HEK293 (cell line): ENCODE measurements at regions not wholly inside any gene's neighbourhood (a gene's known extent, or its start where the extent isn't known, plus 50 kb on each side); places are given as distances from the start of the nearest gene placed in this dataset.
A peak's percentile ranks its signal among the peaks of the same experiment; 100 is the strongest.

Source experiments
- CTCF ChIA-PET: fragments of 350-600 bp; formaldehyde crosslinking; extraction: SDS; loops from one replicate; lab custom pipeline; 2021; ENCODE audit warnings: antibody characterized with exemption; lab: Yijun Ruan, JAX
- POLR2A ChIA-PET: fragments of 300-600 bp; formaldehyde crosslinking; extraction: SDS; loops from one replicate; lab custom pipeline; 2020; ENCODE audit warnings: antibody characterized with exemption, inconsistent platforms; lab: Yijun Ruan, JAX
- H3K27ac ChIP-seq: fragments of 200-500 bp; sonication (Bioruptor generic); 2 replicates; pipeline ENCODE4 v1.5.1; 2014; ENCODE audit warnings: low read depth, low read length, control low read depth, inconsistent platforms; ENCODE audit errors: extremely low read depth
- H3K36me3 ChIP-seq, 2 experiments: fragments of 200-500 bp in 1 of 2; sonication (Bioruptor generic) in 1 of 2; 1 replicate in 1 of 2; 2 replicates in 1 of 2; pipeline ENCODE4 v1.5.1; 2014 to 2017; ENCODE audit warnings: inconsistent platforms in 2 of 2, low read length in 2 of 2; ENCODE audit not compliant: control insufficient read depth in 2 of 2, insufficient read depth in 1 of 2
- H3K4me1 ChIP-seq: fragments of 200-500 bp; sonication (Bioruptor generic); 2 replicates; pipeline ENCODE4 v1.5.1; 2014; ENCODE audit warnings: mild to moderate bottlenecking, low read length, inconsistent platforms; ENCODE audit not compliant: control insufficient read depth, insufficient read depth
- H3K4me3 ChIP-seq: 2 replicates; pipeline ENCODE4 v1.5.1; 2011; ENCODE audit warnings: low read depth, mild to moderate bottlenecking, control low read depth, low read length, moderate library complexity
- H3K9me3 ChIP-seq: fragments of 200-500 bp; sonication (Bioruptor generic); 2 replicates; pipeline ENCODE4 v1.5.1; 2014; ENCODE audit warnings: low read depth, low read length, inconsistent platforms; ENCODE audit not compliant: control insufficient read depth, insufficient read depth
- GLIS1 ChIP-seq: fragments of 450-650 bp; formaldehyde crosslinking; IDR thresholded peaks from 2 replicates; pipeline ENCODE4 v1.5.1; 2016; ENCODE audit warnings: missing biosample characterization, missing genetic modification characterization
- MEIS1 ChIP-seq: sonication (generic); formaldehyde crosslinking; IDR thresholded peaks from 2 replicates; pipeline ENCODE4 v1.8.1; 2022; ENCODE audit warnings: missing genetic modification reagents, mild to moderate bottlenecking, borderline replicate concordance
- MZF1 ChIP-seq: fragments of 450-650 bp; formaldehyde crosslinking; IDR thresholded peaks from 2 replicates; pipeline ENCODE4 v1.5.1; 2017; ENCODE audit warnings: missing biosample characterization, missing genetic modification characterization, borderline replicate concordance
- SP3 ChIP-seq: fragments of 450-650 bp; formaldehyde crosslinking; IDR thresholded peaks from 2 replicates; pipeline ENCODE4 v1.5.1; 2016; ENCODE audit warnings: missing biosample characterization, missing genetic modification characterization
- ZIC2 ChIP-seq: fragments of 450-650 bp; formaldehyde crosslinking; IDR thresholded peaks from 2 replicates; pipeline ENCODE4 v1.5.1; 2016; ENCODE audit warnings: missing biosample characterization, missing genetic modification characterization
- ZNF132 ChIP-seq: fragments of 450-650 bp; formaldehyde crosslinking; IDR thresholded peaks from 2 replicates; pipeline ENCODE4 v1.5.1; 2017; ENCODE audit warnings: missing biosample characterization, missing genetic modification characterization, borderline replicate concordance
- ZNF169 ChIP-seq: fragments of 450-650 bp; formaldehyde crosslinking; IDR thresholded peaks from 2 replicates; pipeline ENCODE4 v1.5.1; 2016; ENCODE audit warnings: missing biosample characterization, missing genetic modification characterization
- ZNF248 ChIP-seq: fragments of 450-650 bp; formaldehyde crosslinking; IDR thresholded peaks from 2 replicates; pipeline ENCODE4 v1.5.1; 2017; ENCODE audit warnings: missing biosample characterization, missing genetic modification characterization
- ZNF391 ChIP-seq: fragments of 450-650 bp; formaldehyde crosslinking; IDR thresholded peaks from 2 replicates; pipeline ENCODE4 v1.5.1; 2016; ENCODE audit warnings: low read depth, missing biosample characterization, missing genetic modification characterization, borderline replicate concordance
- ZNF561 ChIP-seq: fragments of 450-650 bp; IDR thresholded peaks from 2 replicates; pipeline ENCODE4 v1.5.1; 2018; ENCODE audit warnings: missing biosample characterization, missing genetic modification characterization, borderline replicate concordance
- ZNF571 ChIP-seq: fragments of 450-650 bp; formaldehyde crosslinking; IDR thresholded peaks from 2 replicates; pipeline ENCODE4 v1.5.0; 2017; ENCODE audit warnings: missing biosample characterization, missing genetic modification characterization
- ZNF777 ChIP-seq: fragments of 450-650 bp; formaldehyde crosslinking; IDR thresholded peaks from 2 replicates; pipeline ENCODE4 v1.5.1; 2017; ENCODE audit warnings: missing biosample characterization, missing genetic modification characterization, borderline replicate concordance
- ZSCAN23 ChIP-seq: fragments of 450-650 bp; formaldehyde crosslinking; IDR thresholded peaks from 2 replicates; pipeline ENCODE4 v1.5.1; 2016; ENCODE audit warnings: missing biosample characterization, missing genetic modification characterization
- ZSCAN30 ChIP-seq: fragments of 450-650 bp; IDR thresholded peaks from 2 replicates; pipeline ENCODE4 v1.5.1; 2018; ENCODE audit warnings: missing biosample characterization, mild to moderate bottlenecking, missing genetic modification characterization, moderate library complexity
- TF ChIP-seq, protein P1 (sequence below): fragments of 450-650 bp; formaldehyde crosslinking; IDR thresholded peaks from 2 replicates; pipeline ENCODE4 v1.5.1; 2016; ENCODE audit warnings: missing biosample characterization, missing genetic modification characterization, low read depth
- TF ChIP-seq, protein P2 (sequence below): fragments of 450-650 bp; formaldehyde crosslinking; optimal IDR thresholded peaks from 2 replicates; pipeline ENCODE3; 2016; ENCODE audit warnings: missing biosample characterization, mild to moderate bottlenecking, missing genetic modification characterization
- TF ChIP-seq, protein P3 (sequence below): fragments of 450-650 bp; formaldehyde crosslinking; IDR thresholded peaks from 2 replicates; pipeline ENCODE4 v1.5.1; 2016; ENCODE audit warnings: missing biosample characterization, missing genetic modification characterization
- TF ChIP-seq, protein P4 (sequence below): fragments of 450-650 bp; formaldehyde crosslinking; IDR thresholded peaks from 2 replicates; pipeline ENCODE4 v1.5.1; 2016; ENCODE audit warnings: missing biosample characterization, missing genetic modification characterization

DNA sequence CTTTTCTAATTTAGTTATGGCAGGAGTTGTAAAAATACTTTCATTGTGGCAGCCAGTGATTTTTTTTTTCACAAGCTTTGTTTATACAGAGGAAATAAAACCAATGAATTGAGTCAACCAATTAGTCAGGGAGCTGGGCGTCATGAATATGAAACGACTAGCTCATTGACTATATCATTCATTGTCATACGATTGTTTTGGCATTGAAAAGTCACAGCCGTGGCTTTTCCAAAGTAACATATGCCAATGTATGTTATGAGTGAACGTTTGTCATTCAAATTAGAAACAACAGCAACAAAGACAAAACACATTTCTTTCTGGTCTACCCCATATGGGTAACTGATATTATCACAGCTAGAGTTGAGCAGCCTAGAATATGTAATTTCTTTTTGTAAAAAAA lies 810.6 kb downstream of the EPHA7 start:
- Histone ChIP-seq H3K4me3 (no peak overlapping the region), H3K9me3 (no peaks in the 10 kb centered on the region), H3K4me1 (no peaks in the 10 kb centered on the region), H3K36me3 (no peaks in the 10 kb centered on the region), H3K27ac (no peak overlapping the region)
- CTCF ChIA-PET, result interaction anchor here (0.5 to 0.6 kb wide), 2 partner anchors 12 to 1285 kb away, joined by 4 to 5 read pairs; no protein-coding TSS in a partner anchor
- POLR2A ChIA-PET, result no interaction called here
- no peak for TF ChIP-seq ZNF571 (tag by site-specific recombination)
- TF ChIP-seq, protein P1, sequence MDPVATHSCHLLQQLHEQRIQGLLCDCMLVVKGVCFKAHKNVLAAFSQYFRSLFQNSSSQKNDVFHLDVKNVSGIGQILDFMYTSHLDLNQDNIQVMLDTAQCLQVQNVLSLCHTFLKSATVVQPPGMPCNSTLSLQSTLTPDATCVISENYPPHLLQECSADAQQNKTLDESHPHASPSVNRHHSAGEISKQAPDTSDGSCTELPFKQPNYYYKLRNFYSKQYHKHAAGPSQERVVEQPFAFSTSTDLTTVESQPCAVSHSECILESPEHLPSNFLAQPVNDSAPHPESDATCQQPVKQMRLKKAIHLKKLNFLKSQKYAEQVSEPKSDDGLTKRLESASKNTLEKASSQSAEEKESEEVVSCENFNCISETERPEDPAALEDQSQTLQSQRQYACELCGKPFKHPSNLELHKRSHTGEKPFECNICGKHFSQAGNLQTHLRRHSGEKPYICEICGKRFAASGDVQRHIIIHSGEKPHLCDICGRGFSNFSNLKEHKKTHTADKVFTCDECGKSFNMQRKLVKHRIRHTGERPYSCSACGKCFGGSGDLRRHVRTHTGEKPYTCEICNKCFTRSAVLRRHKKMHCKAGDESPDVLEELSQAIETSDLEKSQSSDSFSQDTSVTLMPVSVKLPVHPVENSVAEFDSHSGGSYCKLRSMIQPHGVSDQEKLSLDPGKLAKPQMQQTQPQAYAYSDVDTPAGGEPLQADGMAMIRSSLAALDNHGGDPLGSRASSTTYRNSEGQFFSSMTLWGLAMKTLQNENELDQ, result no peak
- no peak for TF ChIP-seq ZNF777 (tag by site-specific recombination)
- no peak for TF ChIP-seq MEIS1 (CRISPR knock-in tag)
- TF ChIP-seq MZF1 (tag by site-specific recombination), result no peak
- TF ChIP-seq, protein P2, sequence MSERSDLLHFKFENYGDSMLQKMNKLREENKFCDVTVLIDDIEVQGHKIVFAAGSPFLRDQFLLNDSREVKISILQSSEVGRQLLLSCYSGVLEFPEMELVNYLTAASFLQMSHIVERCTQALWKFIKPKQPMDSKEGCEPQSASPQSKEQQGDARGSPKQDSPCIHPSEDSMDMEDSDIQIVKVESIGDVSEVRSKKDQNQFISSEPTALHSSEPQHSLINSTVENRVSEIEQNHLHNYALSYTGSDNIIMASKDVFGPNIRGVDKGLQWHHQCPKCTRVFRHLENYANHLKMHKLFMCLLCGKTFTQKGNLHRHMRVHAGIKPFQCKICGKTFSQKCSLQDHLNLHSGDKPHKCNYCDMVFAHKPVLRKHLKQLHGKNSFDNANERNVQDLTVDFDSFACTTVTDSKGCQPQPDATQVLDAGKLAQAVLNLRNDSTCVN (tag by site-specific recombination), result no peak
- TF ChIP-seq ZNF561 (tag by site-specific recombination), result no peak
- no peak for TF ChIP-seq ZIC2 (tag by site-specific recombination)
- TF ChIP-seq ZNF391 (tag by site-specific recombination), result no peak
- TF ChIP-seq, protein P3, sequence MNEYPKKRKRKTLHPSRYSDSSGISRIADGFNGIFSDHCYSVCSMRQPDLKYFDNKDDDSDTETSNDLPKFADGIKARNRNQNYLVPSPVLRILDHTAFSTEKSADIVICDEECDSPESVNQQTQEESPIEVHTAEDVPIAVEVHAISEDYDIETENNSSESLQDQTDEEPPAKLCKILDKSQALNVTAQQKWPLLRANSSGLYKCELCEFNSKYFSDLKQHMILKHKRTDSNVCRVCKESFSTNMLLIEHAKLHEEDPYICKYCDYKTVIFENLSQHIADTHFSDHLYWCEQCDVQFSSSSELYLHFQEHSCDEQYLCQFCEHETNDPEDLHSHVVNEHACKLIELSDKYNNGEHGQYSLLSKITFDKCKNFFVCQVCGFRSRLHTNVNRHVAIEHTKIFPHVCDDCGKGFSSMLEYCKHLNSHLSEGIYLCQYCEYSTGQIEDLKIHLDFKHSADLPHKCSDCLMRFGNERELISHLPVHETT (tag by site-specific recombination), result no peak
- no peak for TF ChIP-seq GLIS1 (tag by site-specific recombination)

DNA sequence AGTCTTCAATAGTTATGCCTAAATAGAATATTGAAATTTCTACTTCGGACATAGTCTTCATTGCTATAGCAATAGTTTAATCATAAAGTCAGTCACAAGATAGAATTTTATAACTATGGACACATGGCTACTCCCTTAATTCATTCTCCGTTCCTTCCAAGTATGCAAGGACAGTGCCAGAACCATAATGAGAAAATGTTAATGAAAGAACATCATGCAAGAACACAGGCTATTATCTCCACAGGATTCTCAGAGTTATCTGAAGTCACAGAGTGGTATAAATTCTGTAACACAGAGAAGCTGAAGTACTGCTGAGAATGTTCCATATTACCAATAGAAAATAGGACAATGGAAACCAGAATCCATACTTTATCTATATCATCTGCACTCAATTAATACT lies 826.2 kb downstream of the EPHA7 start:
- Histone ChIP-seq H3K9me3 (no peaks in the 10 kb centered on the region), H3K4me1 (no peaks in the 10 kb centered on the region), H3K4me3 (no peak overlapping the region), H3K36me3 (no peaks in the 10 kb centered on the region), H3K27ac (no peak overlapping the region)
- POLR2A ChIA-PET, result no interaction called here
- CTCF ChIA-PET, result interaction anchor here (0.6 kb wide), 1 partner anchor 936 kb away, joined by 3 read pairs; no protein-coding TSS in a partner anchor
- no peak for TF ChIP-seq ZNF132 (tag by site-specific recombination)
- no peak for TF ChIP-seq ZSCAN30 (tag by site-specific recombination)
- TF ChIP-seq ZSCAN23 (tag by site-specific recombination), result no peak
- no peak for TF ChIP-seq ZNF248

DNA sequence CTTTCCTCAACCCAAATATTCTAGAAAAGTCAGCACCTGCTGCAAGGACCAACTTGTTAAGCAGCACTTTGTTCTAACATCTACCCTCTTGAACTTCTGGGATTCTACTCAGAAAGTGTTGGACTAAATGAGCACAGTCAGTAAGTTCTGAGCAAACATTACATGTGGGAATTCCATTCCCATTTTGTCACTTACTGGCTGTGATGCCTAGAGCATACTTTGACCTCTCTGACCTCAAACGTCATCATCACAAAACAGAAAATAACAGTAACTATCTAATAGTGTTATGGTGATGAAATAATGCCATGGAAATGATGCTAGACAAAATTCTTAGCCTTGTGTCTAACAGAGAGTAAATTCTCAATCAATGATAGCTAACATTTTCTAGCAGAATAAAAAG lies 829.4 kb downstream of the EPHA7 start:
- CTCF ChIA-PET, result no interaction called here
- no peaks in the 10 kb centered on the region for H3K9me3 ChIP-seq
- no peak overlapping the region for H3K4me3 ChIP-seq
- POLR2A ChIA-PET, result no interaction called here
- TF ChIP-seq, protein P4, sequence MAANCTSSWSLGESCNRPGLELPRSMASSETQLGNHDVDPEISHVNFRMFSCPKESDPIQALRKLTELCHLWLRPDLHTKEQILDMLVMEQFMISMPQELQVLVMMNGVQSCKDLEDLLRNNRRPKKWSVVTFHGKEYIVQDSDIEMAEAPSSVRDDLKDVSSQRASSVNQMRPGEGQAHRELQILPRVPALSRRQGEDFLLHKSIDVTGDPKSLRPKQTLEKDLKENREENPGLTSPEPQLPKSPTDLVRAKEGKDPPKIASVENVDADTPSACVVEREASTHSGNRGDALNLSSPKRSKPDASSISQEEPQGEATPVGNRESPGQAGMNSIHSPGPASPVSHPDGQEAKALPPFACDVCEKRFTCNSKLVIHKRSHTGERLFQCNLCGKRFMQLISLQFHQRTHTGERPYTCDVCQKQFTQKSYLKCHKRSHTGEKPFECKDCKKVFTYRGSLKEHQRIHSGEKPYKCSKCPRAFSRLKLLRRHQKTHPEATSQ (tag by site-specific recombination), result no peak
- no peak for TF ChIP-seq ZNF169 (tag by site-specific recombination)
- TF ChIP-seq, protein P1, result no peak
- TF ChIP-seq SP3, result 0 out of 2 replicates have a peak, but pooled peaks have one; percentile 15
- TF ChIP-seq, all 188 proteins: peak for 1
- Histone ChIP-seq H3K36me3 (no peaks in the 10 kb centered on the region), H3K27ac (no peak overlapping the region), H3K4me1 (no peaks in the 10 kb centered on the region)
